ENCODE measurements at regions not wholly inside any gene's neighbourhood (a gene's known extent, or its start where the extent isn't known, plus 50 kb on each side); places are given as distances from the start of the nearest gene placed in this dataset.

DNA sequence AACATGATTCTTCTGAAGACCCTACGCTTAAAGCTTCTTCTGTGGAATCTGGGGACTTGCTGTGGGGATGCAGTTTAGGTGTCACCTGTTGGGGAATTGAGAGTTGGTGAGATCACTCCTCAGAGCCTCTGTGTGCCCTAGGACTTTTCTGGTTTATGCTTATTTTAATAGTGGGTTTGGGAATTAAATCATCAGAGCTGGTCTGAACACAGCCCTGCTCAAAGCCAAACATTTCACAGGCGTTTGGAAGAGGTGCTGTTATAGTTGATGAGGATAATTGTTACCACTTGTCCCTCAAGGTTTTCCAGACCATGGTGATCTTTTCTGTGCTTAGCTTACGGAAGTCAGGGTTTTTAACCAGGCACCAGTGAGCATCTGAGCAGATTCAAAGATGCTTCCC lies 106.1 kb downstream of the EBLN1 start:
- DNase-seq (no peak), ATAC-seq (ENCODE audit: low FRiP score in 2 of 2) (no peak)
- Histone ChIP-seq H3K4me1 (no peaks in the 10 kb centered on the region), H3K27ac (no peak overlapping the region), H3K4me3 (no peak overlapping the region), H3K9me3 (no peaks in the 10 kb centered on the region), H3K36me3 (no peaks in the 10 kb centered on the region), H3K27me3 (no peaks in the 10 kb centered on the region)
- WGBS, 2 donors = 63 to 79% methylated on average over 2 to 3 of the region's 3 CpGs
- TF ChIP-seq POLR2AphosphoS5 (IDR thresholded peaks at IDR 0.05) (no peak), POLR2A (IDR thresholded peaks at IDR 0.05) (no peak), EP300 (IDR thresholded peaks at IDR 0.05) (no peak)
- TF ChIP-seq, protein P1, sequence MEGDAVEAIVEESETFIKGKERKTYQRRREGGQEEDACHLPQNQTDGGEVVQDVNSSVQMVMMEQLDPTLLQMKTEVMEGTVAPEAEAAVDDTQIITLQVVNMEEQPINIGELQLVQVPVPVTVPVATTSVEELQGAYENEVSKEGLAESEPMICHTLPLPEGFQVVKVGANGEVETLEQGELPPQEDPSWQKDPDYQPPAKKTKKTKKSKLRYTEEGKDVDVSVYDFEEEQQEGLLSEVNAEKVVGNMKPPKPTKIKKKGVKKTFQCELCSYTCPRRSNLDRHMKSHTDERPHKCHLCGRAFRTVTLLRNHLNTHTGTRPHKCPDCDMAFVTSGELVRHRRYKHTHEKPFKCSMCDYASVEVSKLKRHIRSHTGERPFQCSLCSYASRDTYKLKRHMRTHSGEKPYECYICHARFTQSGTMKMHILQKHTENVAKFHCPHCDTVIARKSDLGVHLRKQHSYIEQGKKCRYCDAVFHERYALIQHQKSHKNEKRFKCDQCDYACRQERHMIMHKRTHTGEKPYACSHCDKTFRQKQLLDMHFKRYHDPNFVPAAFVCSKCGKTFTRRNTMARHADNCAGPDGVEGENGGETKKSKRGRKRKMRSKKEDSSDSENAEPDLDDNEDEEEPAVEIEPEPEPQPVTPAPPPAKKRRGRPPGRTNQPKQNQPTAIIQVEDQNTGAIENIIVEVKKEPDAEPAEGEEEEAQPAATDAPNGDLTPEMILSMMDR (IDR thresholded peaks at IDR 0.05) = no peak

DNA sequence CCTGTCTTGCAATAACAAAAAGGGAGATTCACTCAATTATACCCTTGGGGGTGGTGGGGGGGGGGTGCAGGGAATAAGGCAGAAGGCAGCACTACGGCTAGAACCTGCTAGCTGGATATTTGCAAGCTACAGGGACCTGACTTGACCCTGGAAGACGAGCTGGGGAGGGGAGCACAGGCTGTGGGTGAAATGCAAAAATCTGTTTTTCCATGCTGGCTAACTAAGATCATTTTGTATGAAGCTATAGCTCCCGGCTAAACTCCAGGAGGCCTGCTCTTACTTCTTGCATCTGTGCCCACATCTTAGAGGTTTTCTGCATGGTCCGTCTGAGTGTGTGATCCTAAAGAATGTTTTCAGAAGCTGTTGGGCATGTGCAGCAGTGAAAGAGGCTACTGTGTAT lies 106.6 kb downstream of the EBLN1 start:
- WGBS, 2 donors = 43 to 52% methylated on average over 4 of the region's 4 CpGs
- H3K36me3 ChIP-seq = no peaks in the 10 kb centered on the region
- no peak overlapping the region for H3K27ac ChIP-seq
- TF ChIP-seq POLR2A (IDR thresholded peaks at IDR 0.05) = no peak
- no peak for TF ChIP-seq EP300 (IDR thresholded peaks at IDR 0.05)
- TF ChIP-seq, protein P1 (IDR thresholded peaks at IDR 0.05) = no peak
- TF ChIP-seq POLR2AphosphoS5 (IDR thresholded peaks at IDR 0.05) = no peak
- no peak for ATAC-seq (ENCODE audit: low FRiP score in 2 of 2)
- H3K4me1 ChIP-seq = no peaks in the 10 kb centered on the region
- DNase-seq = no peak
- no peaks in the 10 kb centered on the region for H3K9me3 ChIP-seq
- no peak overlapping the region for H3K4me3 ChIP-seq
- no peaks in the 10 kb centered on the region for H3K27me3 ChIP-seq

DNA sequence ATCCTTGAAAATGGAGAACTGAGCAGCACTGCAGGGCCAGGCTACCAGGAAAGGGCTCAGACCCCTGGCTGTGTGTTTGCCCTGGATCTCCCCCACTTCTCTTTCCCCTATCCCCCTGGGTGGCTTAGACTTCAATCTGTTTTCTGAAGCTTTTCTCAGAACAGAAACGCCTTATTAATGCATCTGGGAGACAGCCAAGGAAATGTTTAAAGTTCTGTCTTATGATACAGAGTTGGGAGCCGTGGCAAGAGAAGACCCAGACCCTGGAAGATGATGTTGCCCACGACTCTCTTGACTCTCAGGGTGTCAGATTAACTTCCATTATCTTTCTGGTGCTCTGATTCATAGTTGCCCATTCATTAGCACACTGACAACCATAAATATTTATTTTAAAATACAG lies 107.1 kb downstream of the EBLN1 start:
- Histone ChIP-seq H3K4me1 (no peaks in the 10 kb centered on the region), H3K4me3 (no peak overlapping the region), H3K9me3 (no peaks in the 10 kb centered on the region), H3K36me3 (no peaks in the 10 kb centered on the region), H3K27me3 (no peaks in the 10 kb centered on the region), H3K27ac (no peak overlapping the region)
- TF ChIP-seq POLR2AphosphoS5 (IDR thresholded peaks at IDR 0.05) = no peak
- no peak for TF ChIP-seq POLR2A (IDR thresholded peaks at IDR 0.05)
- TF ChIP-seq, protein P1 (IDR thresholded peaks at IDR 0.05) = no peak
- no peak for TF ChIP-seq EP300 (IDR thresholded peaks at IDR 0.05)
- ATAC-seq (ENCODE audit: low FRiP score in 2 of 2) (no peak), DNase-seq (no peak)
- WGBS, 2 donors = 39 to 50% methylated on average over 3 of the region's 3 CpGs

DNA sequence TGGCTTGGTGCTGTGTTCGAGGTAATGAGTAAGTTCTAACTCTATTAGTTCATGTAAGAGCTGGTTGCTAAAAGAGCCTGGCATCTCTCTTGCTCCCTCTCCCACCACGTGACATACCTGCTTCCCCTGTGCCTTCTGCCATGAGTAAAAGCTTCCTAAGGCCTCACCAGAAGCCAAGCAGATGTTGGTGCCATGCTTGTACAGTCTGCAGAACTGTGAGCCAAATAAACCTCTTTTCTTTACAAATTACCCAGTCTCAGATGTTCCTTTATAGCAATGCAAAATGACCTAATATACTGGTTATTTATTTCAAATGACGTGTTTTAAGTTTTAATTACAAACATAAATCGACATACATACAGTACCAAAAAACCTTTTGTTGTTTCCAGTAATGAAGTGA lies 101.7 kb upstream of the DNAJC1 start:
- Histone ChIP-seq H3K36me3 (no peaks in the 10 kb centered on the region), H3K4me1 (no peaks in the 10 kb centered on the region), H3K9me3 (no peaks in the 10 kb centered on the region), H3K4me3 (no peak overlapping the region), H3K27me3 (no peaks in the 10 kb centered on the region), H3K27ac (no peak overlapping the region)
- 89 to 93% methylated on average over 4 of the region's 4 CpGs for WGBS, 2 donors
- ATAC-seq (ENCODE audit: low FRiP score in 2 of 2) = no peak
- no peak for DNase-seq
- TF ChIP-seq POLR2A (IDR thresholded peaks at IDR 0.05) = no peak
- no peak for TF ChIP-seq EP300 (IDR thresholded peaks at IDR 0.05)
- no peak for TF ChIP-seq POLR2AphosphoS5 (IDR thresholded peaks at IDR 0.05)
- TF ChIP-seq, protein P1 (IDR thresholded peaks at IDR 0.05) = no peak

DNA sequence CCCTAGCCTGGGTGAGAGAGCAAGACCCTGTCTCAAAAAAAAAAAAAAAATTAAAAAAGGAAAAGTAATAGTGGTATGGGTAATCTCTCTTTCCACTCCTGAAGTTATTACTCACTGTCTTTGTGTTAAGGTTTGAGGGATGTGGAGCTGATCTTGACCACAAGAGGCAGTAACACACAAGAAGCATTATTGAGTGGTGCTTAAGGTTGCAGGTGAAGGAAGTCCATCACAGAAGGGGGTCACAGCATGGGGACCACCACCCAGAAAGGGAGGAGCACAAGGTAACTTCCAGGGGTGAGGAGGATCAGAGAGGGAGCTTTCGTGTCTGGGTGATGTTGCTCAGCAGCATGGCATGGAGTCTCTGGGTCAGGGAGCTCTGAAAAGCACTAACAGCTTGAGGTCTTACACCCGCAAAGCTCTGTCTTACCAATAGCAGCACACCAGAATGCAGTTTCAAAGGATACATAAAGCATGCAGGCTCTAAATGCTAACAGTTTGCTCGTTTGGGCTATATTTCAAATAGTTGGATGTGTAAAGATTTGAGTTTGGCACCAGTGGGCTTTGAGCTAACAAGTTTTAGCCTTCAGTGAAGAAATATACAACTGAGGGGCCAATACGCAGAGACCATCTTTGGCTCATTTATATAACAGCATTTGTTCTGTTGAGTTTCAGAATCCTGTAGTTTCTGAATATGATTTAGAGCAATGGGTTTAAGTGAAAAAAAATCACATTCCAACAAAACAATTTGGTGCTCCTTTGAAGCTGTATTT lies 100.4 kb upstream of the DNAJC1 start:
- 81 to 85% methylated on average over 4 of the region's 4 CpGs for WGBS, 2 donors
- no peaks in the 10 kb centered on the region for H3K9me3 ChIP-seq
- DNase-seq (no peak), ATAC-seq (ENCODE audit: low FRiP score in 2 of 2) (no peak)
- no peaks in the 10 kb centered on the region for H3K4me1 ChIP-seq
- H3K27me3 ChIP-seq = no peaks in the 10 kb centered on the region
- H3K27ac ChIP-seq = no peak overlapping the region
- no peaks in the 10 kb centered on the region for H3K36me3 ChIP-seq
- TF ChIP-seq, protein P1 (IDR thresholded peaks at IDR 0.05) = peak in 1 of 6 experiments; percentile 9
- TF ChIP-seq EP300 (IDR thresholded peaks at IDR 0.05) = no peak
- no peak overlapping the region for H3K4me3 ChIP-seq
